ENCODE measurements at regions not wholly inside any gene's neighbourhood (a gene's known extent, or its start where the extent isn't known, plus 50 kb on each side); places are given as distances from the start of the nearest gene placed in this dataset.

GRCh38 chr1:199046618-199047017 is 407.8 kb downstream of the PTPRC start:
- peaks cover 2 to 9% of the 10 kb centered on the region in 2 donors for H3K36me3 Mint-ChIP-seq
- DNase-seq: no peak
- H3K4me3 Mint-ChIP-seq: no peak overlapping the region
- no peaks in the 10 kb centered on the region for H3K27me3 ChIP-seq (ENCODE audit: insufficient read depth, low read length)
- no peak overlapping the region for H3K27ac ChIP-seq (ENCODE audit: low read depth, low read length)
- POLR2A ChIA-PET (ENCODE audit: partially characterized antibody): no interaction called here
- no peaks in the 10 kb centered on the region for H3K9me3 ChIP-seq (ENCODE audit: control insufficient read depth in 1 of 2, low read length in 2 of 2)
- H3K4me3 ChIP-seq (ENCODE audit: low read length in 2 of 2): no peak overlapping the region
- H3K27ac Mint-ChIP-seq: no peak overlapping the region
- no peaks in the 10 kb centered on the region for H3K27me3 Mint-ChIP-seq
- CTCF ChIA-PET (ENCODE audit: partially characterized antibody): no interaction called here
- intact Hi-C loops (cut with micrococcal nuclease): no loop called here
- peaks cover 7% of the 10 kb centered on the region for H3K4me1 ChIP-seq (ENCODE audit: insufficient read depth, low read length)
- peaks cover 3 to 7% (median 4%) of the 10 kb centered on the region in 4 donors for H3K4me1 Mint-ChIP-seq
- H3K36me3 ChIP-seq (ENCODE audit: insufficient read depth, low read length): no peaks in the 10 kb centered on the region
- peaks cover 6 to 41% (median 32%) of the 10 kb centered on the region in 8 donors for H3K9me3 Mint-ChIP-seq

GRCh38 chr1:199054694-199055093 is 415.9 kb downstream of the PTPRC start:
- H3K36me3 Mint-ChIP-seq: peaks cover under 1 to 3% of the 10 kb centered on the region in 2 donors
- no peak for DNase-seq
- ChIA-PET POLR2A (ENCODE audit: partially characterized antibody) (no interaction called here), CTCF (ENCODE audit: partially characterized antibody) (no interaction called here)
- Histone ChIP-seq H3K36me3 (ENCODE audit: insufficient read depth, low read length) (no peaks in the 10 kb centered on the region), H3K9me3 (ENCODE audit: control insufficient read depth in 1 of 2, low read length in 2 of 2) (no peaks in the 10 kb centered on the region), H3K4me3 (ENCODE audit: low read length in 2 of 2) (no peak overlapping the region), H3K27me3 (ENCODE audit: insufficient read depth, low read length) (no peaks in the 10 kb centered on the region), H3K27ac (ENCODE audit: low read depth, low read length) (no peak overlapping the region), H3K4me1 (ENCODE audit: insufficient read depth, low read length) (no peaks in the 10 kb centered on the region)
- no peaks in the 10 kb centered on the region for H3K4me1 Mint-ChIP-seq
- H3K9me3 Mint-ChIP-seq: peaks cover 2 to 17% (median 13%) of the 10 kb centered on the region in 8 donors
- H3K27ac Mint-ChIP-seq: no peak overlapping the region
- intact Hi-C loops (cut with micrococcal nuclease): no loop called here
- no peaks in the 10 kb centered on the region for H3K27me3 Mint-ChIP-seq
- no peak overlapping the region for H3K4me3 Mint-ChIP-seq

GRCh38 chr1:199057322-199057721 is 418.5 kb downstream of the PTPRC start:
- Histone ChIP-seq H3K4me3 (ENCODE audit: low read length in 2 of 2) (no peak overlapping the region), H3K27ac (ENCODE audit: low read depth, low read length) (no peak overlapping the region), H3K27me3 (ENCODE audit: insufficient read depth, low read length) (no peaks in the 10 kb centered on the region), H3K4me1 (ENCODE audit: insufficient read depth, low read length) (no peaks in the 10 kb centered on the region), H3K9me3 (ENCODE audit: control insufficient read depth in 1 of 2, low read length in 2 of 2) (no peaks in the 10 kb centered on the region), H3K36me3 (ENCODE audit: insufficient read depth, low read length) (no peaks in the 10 kb centered on the region)
- ChIA-PET CTCF (ENCODE audit: partially characterized antibody) (no interaction called here), POLR2A (ENCODE audit: partially characterized antibody) (no interaction called here)
- no peak for DNase-seq
- Mint-ChIP-seq H3K9me3 (peaks cover 0 to 4% (median 0%) of the 10 kb centered on the region in 8 donors), H3K4me3 (no peak overlapping the region), H3K27me3 (no peaks in the 10 kb centered on the region), H3K36me3 (no peaks in the 10 kb centered on the region), H3K4me1 (no peaks in the 10 kb centered on the region), H3K27ac (no peak overlapping the region)
- intact Hi-C loops (cut with micrococcal nuclease): no loop called here

GRCh38 chr1:199058281-199058680 is 419.4 kb downstream of the PTPRC start:
- Histone ChIP-seq H3K36me3 (ENCODE audit: insufficient read depth, low read length) (no peaks in the 10 kb centered on the region), H3K4me1 (ENCODE audit: insufficient read depth, low read length) (no peaks in the 10 kb centered on the region), H3K4me3 (ENCODE audit: low read length in 2 of 2) (no peak overlapping the region), H3K9me3 (ENCODE audit: control insufficient read depth in 1 of 2, low read length in 2 of 2) (no peaks in the 10 kb centered on the region), H3K27ac (ENCODE audit: low read depth, low read length) (no peak overlapping the region), H3K27me3 (ENCODE audit: insufficient read depth, low read length) (no peaks in the 10 kb centered on the region)
- Mint-ChIP-seq H3K27me3 (no peaks in the 10 kb centered on the region), H3K36me3 (no peaks in the 10 kb centered on the region), H3K4me3 (no peak overlapping the region), H3K9me3 (peaks cover 0 to 4% (median 0%) of the 10 kb centered on the region in 8 donors), H3K27ac (no peak overlapping the region), H3K4me1 (no peaks in the 10 kb centered on the region)
- ChIA-PET POLR2A (ENCODE audit: partially characterized antibody) (no interaction called here), CTCF (ENCODE audit: partially characterized antibody) (no interaction called here)
- intact Hi-C loops (cut with micrococcal nuclease): no loop called here
- no peak for DNase-seq

- no peak overlapping the region for H3K27ac Mint-ChIP-seq
- no peak overlapping the region for H3K4me3 Mint-ChIP-seq
- H3K27me3 Mint-ChIP-seq: no peaks in the 10 kb centered on the region
- CTCF ChIA-PET (ENCODE audit: partially characterized antibody): interaction anchor here (0.7 kb wide), 1 partner anchor 9 kb away, joined by 3 read pairs; no protein-coding TSS in a partner anchor
- intact Hi-C loops (cut with micrococcal nuclease): no loop called here
- H3K27ac ChIP-seq (ENCODE audit: low read depth, low read length): no peak overlapping the region
- H3K4me3 ChIP-seq (ENCODE audit: low read length in 2 of 2): no peak overlapping the region
- no peaks in the 10 kb centered on the region for H3K4me1 ChIP-seq (ENCODE audit: insufficient read depth, low read length)
- no peak for DNase-seq
- peaks cover 0 to 3% (median 0%) of the 10 kb centered on the region in 4 donors for H3K4me1 Mint-ChIP-seq
- POLR2A ChIA-PET (ENCODE audit: partially characterized antibody): interaction anchor here (0.6 kb wide), 1 partner anchor 36 kb away, joined by 3 read pairs; no protein-coding TSS in a partner anchor
- H3K9me3 ChIP-seq (ENCODE audit: control insufficient read depth in 1 of 2, low read length in 2 of 2): no peaks in the 10 kb centered on the region
- no peaks in the 10 kb centered on the region for H3K36me3 ChIP-seq (ENCODE audit: insufficient read depth, low read length)
- no peaks in the 10 kb centered on the region for H3K27me3 ChIP-seq (ENCODE audit: insufficient read depth, low read length)
- H3K9me3 Mint-ChIP-seq: peaks cover 0 to 4% (median 0%) of the 10 kb centered on the region in 8 donors
- no peaks in the 10 kb centered on the region for H3K36me3 Mint-ChIP-seq
Observed at GRCh38 chr1:199064971-199065370, 426.1 kb downstream of the PTPRC start.

- no peak for DNase-seq
- H3K27ac Mint-ChIP-seq: no peak overlapping the region
- POLR2A ChIA-PET (ENCODE audit: partially characterized antibody): no interaction called here
Observed at GRCh38 chr1:199067483-199067882, 428.6 kb downstream of the PTPRC start.

GRCh38 chr1:199071080-199071479 is 432.2 kb downstream of the PTPRC start:
- H3K36me3 ChIP-seq (ENCODE audit: insufficient read depth, low read length): no peaks in the 10 kb centered on the region
- H3K9me3 ChIP-seq (ENCODE audit: control insufficient read depth in 1 of 2, low read length in 2 of 2): no peaks in the 10 kb centered on the region
- ChIA-PET POLR2A (ENCODE audit: partially characterized antibody) (no interaction called here), CTCF (ENCODE audit: partially characterized antibody) (no interaction called here)
- Mint-ChIP-seq H3K27me3 (peaks cover 0 to 2% of the 10 kb centered on the region in 2 donors), H3K27ac (no peak overlapping the region), H3K4me1 (no peaks in the 10 kb centered on the region), H3K4me3 (no peak overlapping the region), H3K36me3 (no peaks in the 10 kb centered on the region), H3K9me3 (peaks cover 0 to 2% (median 0%) of the 10 kb centered on the region in 8 donors)
- H3K4me1 ChIP-seq (ENCODE audit: insufficient read depth, low read length): no peaks in the 10 kb centered on the region
- intact Hi-C loops (cut with micrococcal nuclease): no loop called here
- H3K27ac ChIP-seq (ENCODE audit: low read depth, low read length): no peak overlapping the region
- no peak overlapping the region for H3K4me3 ChIP-seq (ENCODE audit: low read length in 2 of 2)
- DNase-seq: no peak
- no peaks in the 10 kb centered on the region for H3K27me3 ChIP-seq (ENCODE audit: insufficient read depth, low read length)

More at GRCh38 chr1:199067483-199067882, 428.6 kb downstream of the PTPRC start:
- intact Hi-C loops (cut with micrococcal nuclease): no loop called here
- Histone ChIP-seq H3K4me1 (ENCODE audit: insufficient read depth, low read length) (no peaks in the 10 kb centered on the region), H3K36me3 (ENCODE audit: insufficient read depth, low read length) (no peaks in the 10 kb centered on the region), H3K27ac (ENCODE audit: low read depth, low read length) (no peak overlapping the region), H3K9me3 (ENCODE audit: control insufficient read depth in 1 of 2, low read length in 2 of 2) (no peaks in the 10 kb centered on the region), H3K4me3 (ENCODE audit: low read length in 2 of 2) (no peak overlapping the region), H3K27me3 (ENCODE audit: insufficient read depth, low read length) (no peaks in the 10 kb centered on the region)
- Mint-ChIP-seq H3K4me3 (no peak overlapping the region), H3K9me3 (peaks cover 0 to 2% (median 0%) of the 10 kb centered on the region in 8 donors), H3K27me3 (peaks cover 0 to 2% of the 10 kb centered on the region in 2 donors), H3K4me1 (peaks cover 0 to 3% (median 0%) of the 10 kb centered on the region in 4 donors), H3K36me3 (no peaks in the 10 kb centered on the region)
- CTCF ChIA-PET (ENCODE audit: partially characterized antibody): no interaction called here

- Histone ChIP-seq H3K27ac (ENCODE audit: low read depth, low read length) (no peak overlapping the region), H3K4me1 (ENCODE audit: insufficient read depth, low read length) (no peaks in the 10 kb centered on the region), H3K36me3 (ENCODE audit: insufficient read depth, low read length) (no peaks in the 10 kb centered on the region), H3K9me3 (ENCODE audit: control insufficient read depth in 1 of 2, low read length in 2 of 2) (no peaks in the 10 kb centered on the region), H3K27me3 (ENCODE audit: insufficient read depth, low read length) (no peaks in the 10 kb centered on the region), H3K4me3 (ENCODE audit: low read length in 2 of 2) (no peak overlapping the region)
- Mint-ChIP-seq H3K27ac (no peak overlapping the region), H3K4me3 (no peak overlapping the region), H3K4me1 (peaks cover 0 to 1% (median 0%) of the 10 kb centered on the region in 4 donors), H3K27me3 (peaks cover 0 to 2% of the 10 kb centered on the region in 2 donors), H3K9me3 (no peaks in the 10 kb centered on the region), H3K36me3 (no peaks in the 10 kb centered on the region)
- ChIA-PET CTCF (ENCODE audit: partially characterized antibody) (interaction anchor here (1.6 kb wide), 1 partner anchor 12 kb away, joined by 5 read pairs; no protein-coding TSS in a partner anchor), POLR2A (ENCODE audit: partially characterized antibody) (no interaction called here)
- no peak for DNase-seq
- intact Hi-C loops (cut with micrococcal nuclease): no loop called here
Observed at GRCh38 chr1:199073166-199073565, 434.3 kb downstream of the PTPRC start.
